ENCODE measurements at regions not wholly inside any gene's neighbourhood (a gene's known extent, or its start where the extent isn't known, plus 50 kb on each side); places are given as distances from the start of the nearest gene placed in this dataset.
A peak's percentile ranks its signal among the peaks of the same experiment; 100 is the strongest.
"Not testable (repeated sequence)": the region's sequence is repeated elsewhere in the genome, so short reads cannot be mapped to it uniquely, and the experiment has no call there.

- no peak for DNase-seq (ENCODE audit: low spot score)
These were observed 297.1 kb upstream of the RBMS1 start for GRCh38 chr2:160790738-160791137.

- DNase-seq (ENCODE audit: low spot score) = no peak
These were observed 298.3 kb upstream of the RBMS1 start for GRCh38 chr2:160791884-160792283.

GRCh38 chr2:160792837-160793236 lies 299.2 kb upstream of the RBMS1 start:
- no peak for DNase-seq (ENCODE audit: low spot score)

- no peak for DNase-seq (ENCODE audit: low spot score)
These were observed 301.3 kb upstream of the RBMS1 start for GRCh38 chr2:160794926-160795325.

GRCh38 chr2:160803881-160804280 lies 310.3 kb upstream of the RBMS1 start:
- DNase-seq (ENCODE audit: low spot score) = no peak

- DNase-seq (ENCODE audit: low spot score) = no peak
These were observed 316.8 kb upstream of the RBMS1 start for GRCh38 chr2:160810406-160810805.

GRCh38 chr2:160812830-160813505 lies 319.4 kb upstream of the RBMS1 start:
- DNase-seq (ENCODE audit: low spot score) = no peak

- DNase-seq (ENCODE audit: low spot score) = no peak
These were observed 319.9 kb upstream of the RBMS1 start for GRCh38 chr2:160813506-160813858.

- DNase-seq (ENCODE audit: low spot score) = no peak
These were observed 323.4 kb upstream of the RBMS1 start for GRCh38 chr2:160816916-160817499.

- peak; percentile 22 for DNase-seq (ENCODE audit: low spot score)
These were observed 327.1 kb upstream of the RBMS1 start for GRCh38 chr2:160820691-160821090.

GRCh38 chr2:160822006-160822405 lies 328.4 kb upstream of the RBMS1 start:
- no peak for DNase-seq (ENCODE audit: low spot score)

- DNase-seq (ENCODE audit: low spot score) = no peak
These were observed 331.8 kb upstream of the RBMS1 start for GRCh38 chr2:160825433-160825832.

- DNase-seq (ENCODE audit: low spot score) = no peak
These were observed 332.9 kb upstream of the RBMS1 start for GRCh38 chr2:160826496-160826895.

- no peak for DNase-seq (ENCODE audit: low spot score)
These were observed 332.2 kb upstream of the TANK start for GRCh38 chr2:160828076-160828475.

GRCh38 chr2:160832381-160832780 lies 327.8 kb upstream of the TANK start:
- DNase-seq (ENCODE audit: low spot score) = not testable (repeated sequence)

- DNase-seq (ENCODE audit: low spot score) = no peak
These were observed 325.1 kb upstream of the TANK start for GRCh38 chr2:160835166-160835565.

GRCh38 chr2:160836755-160837154 lies 323.5 kb upstream of the TANK start:
- no peak for DNase-seq (ENCODE audit: low spot score)

GRCh38 chr2:160837416-160837815 lies 322.8 kb upstream of the TANK start:
- no peak for DNase-seq (ENCODE audit: low spot score)

- no peak for DNase-seq (ENCODE audit: low spot score)
These were observed 322.1 kb upstream of the TANK start for GRCh38 chr2:160838147-160838546.

GRCh38 chr2:160838691-160839090 lies 321.5 kb upstream of the TANK start:
- no peak for DNase-seq (ENCODE audit: low spot score)

GRCh38 chr2:160842286-160842685 lies 317.9 kb upstream of the TANK start:
- peak; percentile 15 for DNase-seq (ENCODE audit: low spot score)

GRCh38 chr2:160859096-160859495 lies 301.1 kb upstream of the TANK start:
- DNase-seq (ENCODE audit: low spot score) = no peak

- DNase-seq (ENCODE audit: low spot score) = no peak
These were observed 298.0 kb upstream of the TANK start for GRCh38 chr2:160862226-160862625.

GRCh38 chr2:160868891-160869290 lies 291.3 kb upstream of the TANK start:
- DNase-seq (ENCODE audit: low spot score) = no peak

Measured in SK-N-DZ (cell line).